Tibial artery (tissue), 4 donors: ENCODE measurements at regions not wholly inside any gene's neighbourhood (a gene's known extent, or its start where the extent isn't known, plus 50 kb on each side); places are given as distances from the start of the nearest gene placed in this dataset.

ENCODE experiments used
- DNase-seq, 2 donors: peaks; one replicate each; pipeline ENCODE4 v3.0.0-alpha.2; 2019
- H3K27ac ChIP-seq, 2 donors: fragments of 200-600 bp; sonication (generic) in 1 of 2; 1 replicate in 1 of 2; 2 replicates in 1 of 2; pipeline ENCODE4 v1.5.1; 2018 to 2019; ENCODE audit warnings: mild to moderate bottlenecking in 1 of 2
- H3K27me3 ChIP-seq, 2 donors: fragments of 200-600 bp; sonication (generic) in 1 of 2; one replicate each; pipeline versions ENCODE4 v1.5.1 to v1.6.0; 2016 to 2019
- H3K36me3 ChIP-seq, 3 donors: fragments of 200-600 bp; sonication (generic) in 2 of 3; one replicate each; pipeline ENCODE4 v1.5.1; 2016 to 2019; ENCODE audit warnings: mild to moderate bottlenecking in 2 of 3
- H3K4me1 ChIP-seq, 4 donors: fragments of 200-600 bp; sonication (generic) in 2 of 4; 1 replicate in 3 of 4; 2 replicates in 1 of 4; pipeline ENCODE4 v1.5.1; 2016 to 2019
- H3K4me3 ChIP-seq, 2 donors: fragments of 200-600 bp; sonication (generic) in 1 of 2; 1 replicate in 1 of 2; 2 replicates in 1 of 2; pipeline ENCODE4 v1.5.1; 2018 to 2019; ENCODE audit warnings: mild to moderate bottlenecking in 2 of 2
- H3K9me3 ChIP-seq, 3 donors: fragments of 200-600 bp; sonication (generic) in 1 of 3; one replicate each; pipeline ENCODE4 v1.5.1; 2016 to 2019
- CTCF ChIP-seq, 2 experiments: fragments of 200-600 bp in 1 of 2; fragments of 450-650 bp in 1 of 2; IDR thresholded peaks; one replicate each; pipeline ENCODE4 v1.5.1; 2017 to 2019; ENCODE audit warnings: antibody characterized with exemption in 2 of 2, mild to moderate bottlenecking in 1 of 2, moderate library complexity in 1 of 2
- intact Hi-C: fragments of 100-400 bp; cut with DNase I; formaldehyde crosslinking; loops from one replicate; pipeline ENCODE4 v1.15.0; 2023; ENCODE audit warnings: low total_unique reads

GRCh38 chr14:28151926-28152325, 614.7 kb upstream of the FOXG1 start:
- DNase-seq: no peak
- H3K27me3 ChIP-seq: no peaks in the 10 kb centered on the region
- no peak for TF ChIP-seq CTCF (IDR thresholded peaks at IDR 0.05)
- no peaks in the 10 kb centered on the region for H3K36me3 ChIP-seq
- H3K9me3 ChIP-seq: peaks cover 0 to 7% (median 0%) of the 10 kb centered on the region in 3 donors
- intact Hi-C loops: no loop called here
- H3K4me1 ChIP-seq: no peaks in the 10 kb centered on the region
- H3K27ac ChIP-seq: no peak overlapping the region
- no peak overlapping the region for H3K4me3 ChIP-seq

GRCh38 chr14:28152453-28153044, 614.0 kb upstream of the FOXG1 start:
- intact Hi-C loops: no loop called here
- no peak overlapping the region for H3K27ac ChIP-seq
- no peak for TF ChIP-seq CTCF (IDR thresholded peaks at IDR 0.05)
- no peaks in the 10 kb centered on the region for H3K27me3 ChIP-seq
- peaks cover 0 to 1% (median 1%) of the 10 kb centered on the region in 3 donors for H3K9me3 ChIP-seq
- H3K36me3 ChIP-seq: no peaks in the 10 kb centered on the region
- no peaks in the 10 kb centered on the region for H3K4me1 ChIP-seq
- no peak overlapping the region for H3K4me3 ChIP-seq
- no peak for DNase-seq

DNA sequence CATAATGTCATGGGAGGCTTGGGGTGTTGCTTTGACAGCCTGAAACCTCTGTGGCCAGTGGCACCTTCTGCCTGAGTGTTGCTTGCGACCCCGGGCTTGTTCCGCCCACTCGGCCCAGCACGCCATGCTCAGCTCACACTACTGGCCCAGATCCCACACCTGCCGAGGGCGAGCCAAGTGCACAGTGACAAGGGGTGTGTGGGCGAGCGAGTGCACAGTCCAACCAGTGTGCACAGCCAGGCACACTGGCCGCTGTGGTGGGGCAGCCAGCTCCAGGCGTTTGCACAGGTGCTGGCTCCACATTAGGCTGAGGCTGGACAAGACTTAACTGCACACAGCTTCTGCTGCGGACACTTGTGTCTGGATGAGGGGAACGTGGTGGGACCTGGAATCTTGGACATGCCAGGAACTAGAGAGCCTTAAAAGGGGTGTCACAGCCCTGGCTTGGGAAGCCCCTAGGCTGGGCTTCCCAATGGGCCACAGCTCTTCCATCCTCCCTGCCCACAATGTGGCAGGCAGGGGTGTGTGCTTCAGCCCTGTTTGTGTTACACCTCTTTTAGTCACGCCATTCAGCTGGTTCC, 609.2 kb upstream of the FOXG1 start:
- Histone ChIP-seq H3K36me3 (no peaks in the 10 kb centered on the region), H3K4me3 (no peak overlapping the region), H3K4me1 (no peaks in the 10 kb centered on the region), H3K27me3 (no peaks in the 10 kb centered on the region), H3K27ac (no peak overlapping the region), H3K9me3 (peaks cover 0 to 2% (median 0%) of the 10 kb centered on the region in 3 donors)
- intact Hi-C loops: no loop called here
- TF ChIP-seq CTCF (IDR thresholded peaks at IDR 0.05): no peak
- DNase-seq: no peak

DNA sequence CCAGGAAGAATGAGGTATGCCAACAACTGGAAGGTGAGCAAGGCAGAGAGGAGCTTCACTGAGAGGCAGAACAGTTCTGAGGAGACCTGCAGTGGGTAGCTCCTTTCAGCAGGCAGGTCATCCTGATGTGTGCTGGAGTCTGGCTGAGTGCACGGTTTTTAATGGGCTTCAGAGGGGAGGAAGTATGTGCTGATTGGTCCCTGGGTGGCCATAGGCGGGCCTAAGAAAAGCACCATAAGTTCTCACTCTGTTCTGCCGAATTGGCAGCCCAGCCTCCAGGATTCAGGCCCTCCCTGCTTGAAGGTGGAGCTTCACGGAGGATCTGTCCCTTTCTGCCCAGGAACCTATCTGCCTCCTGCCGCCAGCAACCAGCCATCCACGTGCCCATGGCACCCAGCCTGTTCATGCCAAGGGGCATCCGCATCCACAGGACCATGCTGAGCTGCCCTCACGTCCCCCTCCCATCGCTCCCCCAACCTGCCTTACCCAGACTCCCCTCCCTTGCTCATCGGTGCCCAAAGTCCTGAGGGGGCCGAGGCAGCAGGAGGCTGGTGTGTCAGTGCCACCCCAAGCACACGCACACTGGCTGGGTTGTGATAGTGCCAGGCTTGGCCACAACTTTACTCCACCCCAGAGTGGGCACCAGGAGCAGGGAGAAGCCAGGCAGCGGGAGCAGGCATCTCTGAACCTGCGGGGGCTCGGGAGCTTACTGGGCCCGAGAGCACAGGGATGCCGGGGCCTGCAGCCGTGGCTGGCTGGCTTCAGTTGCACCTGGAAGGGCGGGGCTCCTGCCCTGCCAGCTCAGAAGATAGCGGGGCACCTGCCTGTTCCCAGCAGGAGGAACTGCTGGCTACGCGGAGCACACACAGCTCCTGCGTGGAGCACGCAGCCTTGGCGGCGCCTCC, 608.4 kb upstream of the FOXG1 start:
- TF ChIP-seq CTCF (IDR thresholded peaks at IDR 0.05): no peak
- no peaks in the 10 kb centered on the region for H3K4me1 ChIP-seq
- intact Hi-C loops: no loop called here
- no peaks in the 10 kb centered on the region for H3K27me3 ChIP-seq
- H3K36me3 ChIP-seq: no peaks in the 10 kb centered on the region
- H3K27ac ChIP-seq: no peak overlapping the region
- no peak overlapping the region for H3K4me3 ChIP-seq
- no peak for DNase-seq
- peaks cover 0 to 2% (median 0%) of the 10 kb centered on the region in 3 donors for H3K9me3 ChIP-seq

DNA sequence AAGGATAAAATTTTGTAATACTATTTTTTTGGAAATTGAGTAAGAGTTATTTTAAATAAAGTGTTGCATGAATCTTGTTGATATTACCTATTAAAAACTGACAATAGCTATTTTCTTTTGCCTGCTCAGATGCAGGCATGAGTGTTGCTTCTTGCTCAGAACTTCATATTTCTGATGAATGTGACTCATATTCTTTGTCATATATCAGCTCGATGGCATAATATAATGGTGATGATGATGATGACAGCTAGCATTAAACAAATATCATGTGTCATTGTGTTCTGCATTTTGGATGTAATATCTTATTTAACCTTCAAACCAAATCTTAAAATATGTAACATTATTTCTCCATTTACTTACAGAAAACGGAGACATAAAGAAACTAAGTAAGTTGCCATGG, 605.5 kb upstream of the FOXG1 start:
- Histone ChIP-seq H3K9me3 (peaks cover 0 to 2% (median 0%) of the 10 kb centered on the region in 3 donors), H3K4me1 (no peaks in the 10 kb centered on the region), H3K27me3 (no peaks in the 10 kb centered on the region), H3K36me3 (no peaks in the 10 kb centered on the region), H3K27ac (no peak overlapping the region), H3K4me3 (no peak overlapping the region)
- TF ChIP-seq CTCF (IDR thresholded peaks at IDR 0.05): no peak
- intact Hi-C loops: no loop called here
- DNase-seq: no peak
